NOMO-1 treated with DMSO at 0.1 percent for 48 hours (cell line): ENCODE measurements at regions not wholly inside any gene's neighbourhood (a gene's known extent, or its start where the extent isn't known, plus 50 kb on each side); places are given as distances from the start of the nearest gene placed in this dataset.

Experiments used
- DNase-seq: peaks from one replicate; lab custom pipeline; 2025; ENCODE audit not compliant: unreplicated experiment; lab: John Stamatoyannopoulos, UW

GRCh38 chr2:173855661-173856060 is 109.5 kb downstream of the SP3 start:
- no peak for DNase-seq
